H1 (cell line): ENCODE measurements at regions not wholly inside any gene's neighbourhood (a gene's known extent, or its start where the extent isn't known, plus 50 kb on each side); places are given as distances from the start of the nearest gene placed in this dataset.

Experiments
- CBX8 ChIP-seq: fragments of 300-800, 300-1000 bp; sonication (generic); IDR thresholded peaks from 2 replicates; pipeline ENCODE4 v1.7.1; 2016; ENCODE audit warnings: low read depth, low read length, borderline replicate concordance
- CEBPB ChIP-seq: IDR thresholded peaks from 2 replicates; pipeline ENCODE4 v1.6.1; 2012; ENCODE audit warnings: low read depth, low read length
- CHD2 ChIP-seq: IDR thresholded peaks from 2 replicates; pipeline ENCODE4 v1.6.1; 2012; ENCODE audit warnings: low read length, improper control_type of control experiment

DNA sequence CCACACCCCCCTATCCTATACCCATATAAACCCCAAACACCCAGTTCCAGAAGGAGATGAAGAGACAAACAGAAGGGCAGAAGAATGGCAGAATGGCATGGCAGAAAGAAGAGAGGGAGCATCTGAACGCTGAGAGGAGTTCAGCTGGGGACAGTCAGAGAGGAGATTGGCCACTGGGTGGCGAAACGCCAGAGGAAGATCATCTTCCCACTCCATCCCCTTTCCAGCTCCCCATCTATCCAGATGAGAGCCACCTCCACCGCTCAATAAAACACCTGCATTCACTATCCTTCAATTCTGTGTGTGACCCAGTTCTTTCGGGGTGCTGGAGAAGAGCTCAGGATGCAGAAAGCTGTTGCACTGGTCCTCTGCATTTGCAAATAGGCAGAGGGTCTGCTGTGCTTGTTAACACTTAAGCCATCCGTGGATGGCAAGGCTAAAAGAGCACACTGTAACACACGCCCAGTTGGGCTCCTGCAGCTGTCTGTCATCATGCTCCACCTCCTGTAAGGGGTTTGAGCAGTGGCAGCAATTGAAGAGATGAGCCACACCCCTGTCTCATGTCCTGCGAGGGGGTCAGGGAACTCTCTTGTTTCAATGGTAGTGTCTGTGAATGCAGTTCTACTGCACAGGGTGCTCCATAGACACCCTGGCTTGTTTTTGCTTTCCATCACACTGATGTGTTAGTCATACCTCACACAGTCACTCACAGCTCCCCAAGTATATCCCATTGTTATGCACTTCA, 1034.8 kb upstream of the RBFOX1 start (continued):
- TF ChIP-seq CBX8, result no peak
- TF ChIP-seq CHD2, result no peak
- no peak for TF ChIP-seq CEBPB
